ENCODE measurements at regions not wholly inside any gene's neighbourhood (a gene's known extent, or its start where the extent isn't known, plus 50 kb on each side); places are given as distances from the start of the nearest gene placed in this dataset.

- no peak for TF ChIP-seq ZNF532 (CRISPR knock-in tag; IDR thresholded peaks at IDR 0.05; ENCODE audit: borderline replicate concordance)
- TF ChIP-seq NR2C2 (CRISPR knock-in tag; IDR thresholded peaks at IDR 0.05) = no peak
- no peak for TF ChIP-seq SMAD3 (CRISPR knock-in tag; IDR thresholded peaks at IDR 0.05; ENCODE audit: borderline replicate concordance)
- TF ChIP-seq ZNF121 (CRISPR knock-in tag; IDR thresholded peaks at IDR 0.05) = no peak
Measured at GRCh38 chr12:125890971-125891370, 825.7 kb downstream of the AACS start (continued).

GRCh38 chr12:125892276-125892675 lies 827.0 kb downstream of the AACS start:
- ATAC-seq = no peak
- no peaks in the 10 kb centered on the region for H3K4me1 Mint-ChIP-seq
- CTCF ChIA-PET = no interaction called here
- POLR2A ChIA-PET = no interaction called here
- H3K27me3 Mint-ChIP-seq (ENCODE audit: low read depth) = peaks cover 15% of the 10 kb centered on the region
- no peak overlapping the region for H3K4me3 Mint-ChIP-seq
- DNase-seq (ENCODE audit: low spot score) = no peak
- H3K36me3 Mint-ChIP-seq = peaks cover 66% of the 10 kb centered on the region
- H3K27ac Mint-ChIP-seq = no peak overlapping the region
- H3K9me3 Mint-ChIP-seq = peaks cover 75% of the 10 kb centered on the region
- TF ChIP-seq ARID4B (CRISPR knock-in tag; IDR thresholded peaks at IDR 0.05; ENCODE audit: borderline replicate concordance) = no peak
- TF ChIP-seq ATF6 (CRISPR knock-in tag; IDR thresholded peaks at IDR 0.05) = no peak
- TF ChIP-seq CTCF (IDR thresholded peaks at IDR 0.05) = no peak
- no peak for TF ChIP-seq NR1H2 (CRISPR knock-in tag; IDR thresholded peaks at IDR 0.05)
- no peak for TF ChIP-seq PREB (CRISPR knock-in tag; IDR thresholded peaks at IDR 0.05; ENCODE audit: borderline replicate concordance)
- no peak for TF ChIP-seq JUN (CRISPR knock-in tag; IDR thresholded peaks at IDR 0.05)
- no peak for TF ChIP-seq GTF2I (CRISPR knock-in tag; conservative IDR thresholded peaks at IDR 0.05)
- TF ChIP-seq NR2C2 (CRISPR knock-in tag; IDR thresholded peaks at IDR 0.05) = no peak
- no peak for TF ChIP-seq ZNF425 (CRISPR knock-in tag; conservative IDR thresholded peaks at IDR 0.05)
- TF ChIP-seq IRF1 (CRISPR knock-in tag; IDR thresholded peaks at IDR 0.05) = no peak
- no peak for TF ChIP-seq AFF4 (CRISPR knock-in tag; IDR thresholded peaks at IDR 0.05; ENCODE audit: borderline replicate concordance)
